ENCODE measurements at regions not wholly inside any gene's neighbourhood (a gene's known extent, or its start where the extent isn't known, plus 50 kb on each side); places are given as distances from the start of the nearest gene placed in this dataset.

DNA sequence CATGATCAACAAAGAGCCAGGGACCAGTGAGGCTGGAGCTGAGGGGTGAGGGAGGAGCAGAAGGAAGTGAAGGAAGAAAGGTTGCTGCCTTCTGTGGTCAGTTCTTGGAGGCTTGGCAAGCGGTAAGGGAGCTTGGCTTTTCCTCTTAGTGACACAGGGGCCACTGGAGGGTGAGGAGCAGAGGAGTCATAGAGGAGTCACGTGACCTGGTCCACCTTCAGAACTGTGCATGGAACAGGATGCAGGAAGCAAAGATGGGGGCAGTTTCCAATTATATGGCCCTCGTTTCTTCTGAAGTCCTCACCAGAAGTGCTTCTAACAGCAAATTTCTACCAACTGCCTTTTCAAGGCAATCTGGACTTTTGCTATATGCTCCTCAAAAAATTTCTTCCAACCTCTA is 326.9 kb upstream of the SMIM21 start:
- TF ChIP-seq CTCF (IDR thresholded peaks at IDR 0.05) = no peak
- TF ChIP-seq POLR2A (IDR thresholded peaks at IDR 0.05) = no peak
